ENCODE measurements at regions not wholly inside any gene's neighbourhood (a gene's known extent, or its start where the extent isn't known, plus 50 kb on each side); places are given as distances from the start of the nearest gene placed in this dataset.

GRCh38 chr2:180829836-180830235 lies 150.6 kb upstream of the UBE2E3 start:
- TF ChIP-seq, protein P1, sequence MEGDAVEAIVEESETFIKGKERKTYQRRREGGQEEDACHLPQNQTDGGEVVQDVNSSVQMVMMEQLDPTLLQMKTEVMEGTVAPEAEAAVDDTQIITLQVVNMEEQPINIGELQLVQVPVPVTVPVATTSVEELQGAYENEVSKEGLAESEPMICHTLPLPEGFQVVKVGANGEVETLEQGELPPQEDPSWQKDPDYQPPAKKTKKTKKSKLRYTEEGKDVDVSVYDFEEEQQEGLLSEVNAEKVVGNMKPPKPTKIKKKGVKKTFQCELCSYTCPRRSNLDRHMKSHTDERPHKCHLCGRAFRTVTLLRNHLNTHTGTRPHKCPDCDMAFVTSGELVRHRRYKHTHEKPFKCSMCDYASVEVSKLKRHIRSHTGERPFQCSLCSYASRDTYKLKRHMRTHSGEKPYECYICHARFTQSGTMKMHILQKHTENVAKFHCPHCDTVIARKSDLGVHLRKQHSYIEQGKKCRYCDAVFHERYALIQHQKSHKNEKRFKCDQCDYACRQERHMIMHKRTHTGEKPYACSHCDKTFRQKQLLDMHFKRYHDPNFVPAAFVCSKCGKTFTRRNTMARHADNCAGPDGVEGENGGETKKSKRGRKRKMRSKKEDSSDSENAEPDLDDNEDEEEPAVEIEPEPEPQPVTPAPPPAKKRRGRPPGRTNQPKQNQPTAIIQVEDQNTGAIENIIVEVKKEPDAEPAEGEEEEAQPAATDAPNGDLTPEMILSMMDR (IDR thresholded peaks at IDR 0.05), result no peak
- TF ChIP-seq POLR2A (IDR thresholded peaks at IDR 0.05), result no peak
